Globus pallidus (tissue), 1 donor: ENCODE measurements at regions not wholly inside any gene's neighbourhood (a gene's known extent, or its start where the extent isn't known, plus 50 kb on each side); places are given as distances from the start of the nearest gene placed in this dataset.
"Not testable (repeated sequence)": the region's sequence is repeated elsewhere in the genome, so short reads cannot be mapped to it uniquely, and the experiment has no call there.

Source experiments
- DNase-seq: peaks from one replicate; pipeline ENCODE4 v3.0.0-alpha.2; 2015; ENCODE audit warnings: low spot score

DNA sequence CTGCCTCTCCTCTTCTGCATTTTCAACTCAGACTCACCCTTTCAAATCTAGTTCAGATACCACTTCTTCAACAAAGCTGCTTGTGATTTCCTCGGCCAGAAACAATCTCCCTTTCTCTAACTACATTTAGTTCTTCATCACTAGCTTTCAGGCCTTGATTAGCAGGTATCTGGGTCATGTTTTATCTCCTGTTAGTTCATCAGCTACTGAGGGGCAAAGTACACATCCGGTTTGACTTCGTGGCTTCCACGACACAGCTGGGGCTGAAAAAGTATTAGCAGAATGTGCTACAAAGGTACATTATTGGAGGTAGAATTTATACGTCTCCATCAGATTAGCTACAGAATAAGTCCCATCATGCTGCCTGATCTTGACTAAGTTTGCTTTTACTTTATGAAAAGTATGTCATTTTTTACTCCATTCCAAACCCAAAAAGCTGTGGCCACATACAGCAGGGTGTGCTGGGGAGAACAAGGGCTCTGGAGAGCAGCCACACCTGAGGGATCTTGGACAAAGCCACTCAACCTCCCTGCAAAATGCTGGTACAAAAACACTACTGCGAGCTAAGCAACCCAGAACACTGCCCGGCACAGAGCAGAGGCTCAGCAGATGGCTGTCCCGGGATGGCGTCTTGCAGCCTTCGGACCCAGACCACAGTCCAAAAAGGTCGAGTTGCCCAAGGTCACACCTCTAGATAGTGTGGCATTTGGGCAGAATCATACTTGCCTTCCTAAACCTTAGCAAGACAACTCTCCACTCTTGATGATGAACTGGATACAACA is 120.5 kb upstream of the PRKX start:
- not testable (repeated sequence) for DNase-seq

DNA sequence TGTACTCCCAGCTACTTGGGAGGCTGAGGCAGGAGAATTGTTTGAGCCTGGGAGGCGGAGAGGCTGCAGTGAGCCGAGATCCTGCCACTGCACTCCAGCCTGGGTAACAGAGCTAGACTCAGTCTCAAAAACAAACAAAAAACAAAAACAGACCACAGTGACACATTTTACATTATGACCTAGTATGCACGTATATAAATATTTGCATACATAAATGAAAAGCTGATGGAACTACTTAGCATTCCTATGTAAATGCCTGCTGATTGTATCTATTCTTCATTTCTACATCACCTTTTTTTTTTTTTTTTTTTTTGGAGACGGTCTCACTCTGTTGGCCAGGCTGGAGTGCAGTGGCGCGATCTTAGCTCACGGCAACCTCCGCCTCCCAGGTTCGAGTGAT is 116.6 kb upstream of the PRKX start:
- not testable (repeated sequence) for DNase-seq

DNA sequence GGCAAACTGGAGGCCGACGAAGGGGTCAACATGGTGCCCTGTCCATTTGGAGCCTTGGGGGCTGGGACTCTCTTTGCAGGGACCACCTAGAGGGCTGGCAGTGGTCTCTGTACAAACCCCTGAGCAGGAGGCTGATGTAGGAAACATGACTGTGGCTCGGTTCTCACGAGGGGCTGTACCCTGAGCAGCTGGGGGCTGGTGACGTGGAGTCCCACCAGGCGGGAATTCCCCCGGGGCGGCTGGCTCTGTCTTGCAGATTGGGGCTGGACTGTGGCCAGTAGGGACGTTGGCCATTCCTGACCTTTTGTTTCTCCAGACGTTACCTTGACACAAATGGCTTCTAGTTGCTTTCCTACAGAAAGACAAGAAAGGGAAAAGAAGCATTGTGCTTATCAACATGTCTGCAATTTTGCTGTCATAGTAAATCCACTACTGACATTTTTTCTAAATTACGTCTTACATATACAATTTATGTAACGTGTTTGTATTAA is 115.6 kb upstream of the PRKX start:
- not testable (repeated sequence) for DNase-seq

DNA sequence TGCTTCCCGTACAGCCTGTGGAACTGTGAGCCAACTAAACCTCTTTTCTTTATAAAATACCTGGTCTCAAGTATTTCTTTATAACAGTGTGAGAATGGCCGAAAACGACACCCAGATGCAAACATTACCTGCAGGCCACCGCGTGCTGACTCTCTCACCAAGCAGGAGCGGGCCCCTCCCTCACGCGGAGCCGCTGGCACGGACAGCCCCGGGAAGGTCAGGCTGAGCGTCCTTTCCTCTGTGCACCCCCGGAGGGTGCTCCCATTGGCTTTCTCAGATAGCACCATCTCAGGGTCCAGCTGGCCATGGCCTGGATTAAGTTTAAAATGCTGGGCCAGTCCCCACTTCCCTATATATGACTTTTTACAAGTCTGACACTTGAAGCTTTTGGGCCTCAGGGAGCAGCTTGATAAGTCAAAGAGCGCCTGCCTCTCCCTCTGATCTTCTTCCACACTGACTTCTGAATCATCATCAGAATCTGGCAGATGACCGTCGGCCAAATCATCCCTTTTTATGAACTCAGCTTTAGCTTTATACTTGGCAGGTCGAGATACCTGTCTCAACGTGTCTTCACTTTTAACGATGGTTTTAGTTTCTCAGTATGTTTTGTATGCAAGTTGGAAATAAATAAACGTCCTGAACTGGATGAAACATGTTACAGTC is 115.1 kb upstream of the PRKX start:
- not testable (repeated sequence) for DNase-seq

DNA sequence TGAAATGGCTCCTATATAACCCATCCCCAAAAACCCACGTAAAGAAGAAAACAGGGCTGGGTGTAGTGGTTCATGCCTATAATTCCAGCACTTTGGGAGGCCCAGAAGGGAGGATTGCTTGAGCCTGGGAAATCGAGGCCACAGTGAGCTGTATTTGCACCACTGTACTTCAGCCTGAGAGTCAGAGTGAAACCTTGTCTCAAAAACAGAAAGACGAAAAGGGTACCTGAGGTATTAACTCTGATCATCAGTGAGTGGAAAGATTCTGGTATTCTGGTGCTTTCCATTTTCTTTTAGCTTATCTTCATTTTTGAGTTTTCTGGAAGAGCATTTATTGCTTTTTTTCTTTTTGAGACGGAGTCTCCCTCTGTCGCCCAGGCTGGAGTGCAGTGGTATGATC is 110.6 kb upstream of the PRKX start:
- DNase-seq: not testable (repeated sequence)

DNA sequence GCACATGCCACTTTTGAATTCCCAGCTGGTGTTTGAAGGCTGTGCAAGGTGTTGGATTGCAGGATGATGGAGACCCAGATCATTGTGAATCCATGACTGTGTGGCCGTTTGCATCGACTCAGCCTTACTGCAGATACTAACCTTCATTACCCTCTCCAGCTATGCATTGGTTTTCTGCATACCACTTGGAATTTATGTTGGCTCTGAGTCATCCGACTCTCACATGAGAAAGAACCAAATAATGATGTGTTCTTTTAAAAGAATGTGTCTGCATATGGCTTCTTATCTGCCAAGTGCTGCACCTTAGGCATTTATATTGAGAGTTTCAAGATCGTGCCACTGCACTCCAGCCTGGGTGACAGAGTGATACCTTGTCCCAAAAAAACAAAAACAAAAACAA is 106.7 kb upstream of the PRKX start:
- DNase-seq: no peak

DNA sequence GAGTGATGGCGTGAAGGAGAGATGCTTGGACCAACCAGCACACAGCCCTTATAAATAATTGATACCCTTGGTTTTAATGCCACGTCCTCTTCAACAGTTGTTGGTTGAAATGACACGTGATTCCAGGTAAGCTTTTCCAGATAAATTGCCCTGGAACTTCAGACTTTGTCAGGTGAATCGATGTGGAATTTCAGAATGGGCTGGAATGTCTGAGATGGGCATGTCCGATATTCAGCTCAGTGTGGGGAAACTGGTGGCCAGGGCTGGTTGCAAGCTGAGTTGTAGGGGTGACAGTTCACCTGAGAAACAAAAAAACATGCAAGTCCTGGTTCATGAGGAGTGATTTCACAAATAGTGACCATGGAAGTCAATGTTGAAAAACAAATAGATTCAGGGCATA is 104.0 kb upstream of the PRKX start:
- not testable (repeated sequence) for DNase-seq

DNA sequence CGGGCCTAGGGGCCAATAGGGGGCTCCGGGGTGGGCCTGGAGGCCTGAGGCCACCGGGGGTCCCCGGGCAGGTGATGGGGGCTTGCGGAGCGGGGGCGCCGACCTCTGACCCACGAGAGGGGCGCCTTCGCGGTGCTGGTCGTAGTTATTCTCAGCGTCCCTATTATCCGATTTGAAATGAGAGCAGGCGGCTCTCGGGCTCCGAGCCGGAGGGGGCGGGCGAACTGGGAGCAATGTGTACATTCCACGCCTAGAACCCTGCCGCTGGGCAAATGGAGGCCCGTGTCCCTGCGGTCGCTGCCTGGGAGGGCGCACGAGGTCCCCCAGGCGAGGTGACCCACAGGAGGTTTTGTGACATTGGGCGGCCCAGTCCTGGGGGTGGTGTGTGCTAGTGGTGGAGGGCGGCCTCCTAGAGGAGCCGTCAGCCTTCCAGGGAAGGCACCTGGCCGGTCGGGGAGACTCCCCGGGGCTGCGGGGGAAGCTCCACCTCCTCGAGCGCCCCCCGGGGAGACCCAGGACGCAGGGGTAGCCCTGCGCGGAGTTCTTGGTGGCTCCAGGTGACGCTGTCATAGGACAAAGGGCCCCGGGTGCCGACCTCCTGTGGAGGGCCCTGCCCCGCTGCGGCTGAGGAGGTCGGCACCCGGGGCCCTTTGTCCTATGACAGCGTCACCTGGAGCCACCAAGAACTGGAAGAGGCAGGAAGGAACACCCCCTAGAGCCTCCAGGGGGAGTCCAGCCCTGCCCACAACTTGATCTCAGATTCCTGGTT is 102.6 kb upstream of the PRKX start:
- DNase-seq: no peak

DNA sequence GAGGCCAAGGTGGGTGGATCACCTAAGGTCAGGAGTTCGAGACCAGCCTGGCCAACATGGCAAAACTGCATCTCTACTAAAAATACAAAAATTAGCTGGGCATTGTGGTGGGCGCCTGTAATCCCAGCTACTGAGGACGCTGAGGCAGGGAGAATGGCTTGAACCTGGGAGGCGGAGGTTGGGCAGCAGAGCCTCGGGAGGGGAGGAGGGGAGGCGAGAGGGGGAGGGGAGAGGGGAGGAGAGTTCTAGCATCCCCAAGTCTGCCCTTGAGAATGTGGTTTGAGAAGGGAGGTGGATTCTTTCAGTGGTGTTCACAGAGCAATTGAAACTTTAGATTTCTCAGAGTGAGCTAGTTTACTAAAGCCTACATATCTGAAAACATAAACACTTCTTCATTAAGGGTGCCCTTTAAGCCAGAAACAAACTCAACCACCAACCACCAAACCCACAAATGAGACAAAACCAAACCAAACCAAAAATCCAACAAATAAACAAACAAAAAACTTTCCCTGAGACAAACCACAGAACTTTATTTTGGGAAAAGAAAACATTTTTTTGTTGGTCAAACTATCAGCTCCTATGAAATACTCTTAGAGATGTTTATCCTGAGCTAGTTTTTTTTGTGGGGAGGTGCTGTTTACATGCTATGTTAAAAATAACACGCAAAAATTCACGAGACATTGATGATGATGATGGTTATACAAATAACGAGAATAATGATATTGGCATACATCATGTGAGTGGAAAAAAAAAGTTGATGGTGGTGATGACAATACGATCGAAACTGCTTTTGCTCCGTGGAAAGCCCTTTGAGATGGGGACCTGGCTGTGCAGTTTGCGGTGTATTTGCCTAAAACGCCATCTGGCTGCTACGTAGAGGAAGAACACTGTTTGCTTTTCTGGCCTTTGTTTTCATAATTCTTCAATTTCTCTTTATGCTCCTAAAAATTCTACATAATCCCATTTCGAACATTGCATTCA is 98.2 kb upstream of the PRKX start:
- DNase-seq: peak; percentile 47

DNA sequence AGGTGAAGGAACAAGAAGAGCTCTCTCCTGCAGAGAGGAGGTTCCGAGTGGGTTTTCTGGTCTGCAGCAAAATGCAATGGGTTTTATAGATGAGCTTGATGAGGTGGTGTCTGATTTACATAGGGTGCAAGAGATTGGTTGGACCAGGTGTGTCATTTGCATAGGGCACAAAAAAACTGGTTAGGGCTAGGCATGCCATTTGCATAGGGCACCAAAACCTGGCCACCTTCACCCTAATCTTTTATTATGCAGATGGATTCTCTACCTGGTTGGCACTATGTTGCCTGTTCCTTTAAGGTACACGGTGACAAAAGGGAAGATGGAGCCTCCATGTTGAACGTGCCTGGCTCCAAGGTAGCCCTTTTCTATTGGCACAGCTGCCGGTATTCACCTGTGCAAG is 94.5 kb upstream of the PRKX start:
- DNase-seq: no peak

DNA sequence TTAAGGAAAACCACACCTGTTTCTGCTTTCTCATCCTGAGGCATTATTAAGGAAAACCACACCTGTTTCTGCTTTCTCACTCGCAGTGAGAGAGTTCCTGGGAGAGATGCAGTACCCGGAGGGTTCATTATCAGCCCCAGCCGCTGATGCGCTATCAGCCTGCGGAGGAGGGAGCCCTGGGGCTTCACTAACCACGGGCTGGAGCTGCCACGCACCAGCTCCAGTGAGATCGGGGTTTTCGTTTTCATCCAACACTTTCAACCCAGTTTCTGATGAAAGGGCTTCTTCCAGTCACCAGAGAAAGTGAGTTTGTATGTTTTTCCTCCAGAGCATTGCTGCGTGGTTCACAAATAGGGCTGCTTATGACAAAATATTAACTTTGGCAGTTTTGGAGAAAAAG is 93.2 kb upstream of the PRKX start:
- no peak for DNase-seq

DNA sequence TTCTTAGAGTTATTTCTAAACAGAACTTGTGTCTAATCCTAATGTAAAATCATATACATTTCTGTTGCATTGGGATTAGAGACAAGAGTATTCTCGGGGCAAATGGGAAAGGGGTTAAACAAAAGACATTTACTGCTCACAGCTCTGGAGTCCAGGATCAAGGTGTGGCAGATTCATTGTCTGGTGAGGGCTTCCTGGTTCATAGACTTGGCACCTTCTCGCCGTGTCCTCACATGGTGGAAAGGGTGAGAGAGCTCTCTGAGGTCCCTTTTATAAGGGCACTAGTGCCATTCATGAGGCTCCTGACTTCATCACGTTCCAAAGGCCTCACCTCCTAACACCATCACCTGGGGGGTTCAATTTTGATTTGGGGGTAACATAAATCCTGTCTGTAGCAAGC is 90.3 kb upstream of the PRKX start:
- DNase-seq: no peak

DNA sequence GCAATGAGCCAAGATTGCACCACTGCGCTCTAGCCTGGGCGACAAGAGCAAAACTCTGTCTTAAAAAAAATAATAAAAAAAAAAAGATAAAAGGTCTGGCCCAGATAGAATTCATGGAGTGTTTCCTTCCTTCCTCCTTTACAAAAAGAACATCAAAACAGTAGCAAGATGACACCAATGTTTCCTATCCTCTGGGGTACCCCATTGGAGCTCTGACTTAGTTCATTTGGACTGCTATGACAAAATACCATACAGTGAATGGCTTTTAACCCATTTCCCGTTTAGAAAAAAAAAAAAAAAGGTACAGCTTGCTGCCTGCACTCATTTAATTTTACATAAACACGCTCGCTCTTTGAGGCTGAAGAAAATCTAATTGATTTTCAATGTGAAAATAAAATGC is 89.9 kb upstream of the PRKX start:
- no peak for DNase-seq

DNA sequence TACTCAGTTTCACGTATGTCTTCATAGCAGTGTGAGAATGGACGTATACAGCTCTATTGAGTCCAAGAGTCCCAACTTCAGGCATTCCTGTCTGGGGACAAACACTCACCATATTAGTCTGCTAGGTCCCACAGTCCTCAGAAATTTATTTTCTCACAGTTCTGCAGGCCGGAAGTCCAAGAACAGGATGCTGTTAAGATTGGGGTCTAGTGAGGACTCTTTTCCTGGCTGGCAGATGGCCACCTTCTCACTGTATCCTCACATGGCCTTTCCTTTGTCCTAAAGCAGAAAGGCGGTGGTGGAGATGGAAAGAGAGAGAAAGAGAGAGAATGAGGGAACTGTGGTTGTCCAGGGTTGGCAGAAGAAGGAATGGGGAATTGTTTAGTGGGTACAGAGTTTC is 82.0 kb upstream of the PRKX start:
- DNase-seq: not testable (repeated sequence)

DNA sequence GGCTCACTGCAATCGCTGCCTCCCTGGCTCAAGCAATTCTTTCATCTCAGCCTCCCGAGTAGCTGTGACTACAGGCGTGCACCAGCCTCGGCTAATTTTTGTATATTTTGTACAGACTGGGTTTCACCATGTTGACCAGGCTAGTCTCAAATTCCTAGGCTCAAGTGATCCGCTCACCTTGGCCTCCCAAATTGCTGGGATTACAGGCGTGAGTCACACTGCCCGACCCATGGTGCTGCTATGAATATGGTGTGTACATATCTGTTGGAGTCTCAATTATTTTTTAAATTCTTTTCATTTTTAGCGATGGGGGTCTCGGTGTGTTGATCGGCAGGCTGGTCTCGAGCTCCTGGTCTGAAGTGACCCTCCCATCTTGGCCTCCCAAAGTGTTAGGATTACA is 78.0 kb upstream of the PRKX start:
- no peak for DNase-seq

DNA sequence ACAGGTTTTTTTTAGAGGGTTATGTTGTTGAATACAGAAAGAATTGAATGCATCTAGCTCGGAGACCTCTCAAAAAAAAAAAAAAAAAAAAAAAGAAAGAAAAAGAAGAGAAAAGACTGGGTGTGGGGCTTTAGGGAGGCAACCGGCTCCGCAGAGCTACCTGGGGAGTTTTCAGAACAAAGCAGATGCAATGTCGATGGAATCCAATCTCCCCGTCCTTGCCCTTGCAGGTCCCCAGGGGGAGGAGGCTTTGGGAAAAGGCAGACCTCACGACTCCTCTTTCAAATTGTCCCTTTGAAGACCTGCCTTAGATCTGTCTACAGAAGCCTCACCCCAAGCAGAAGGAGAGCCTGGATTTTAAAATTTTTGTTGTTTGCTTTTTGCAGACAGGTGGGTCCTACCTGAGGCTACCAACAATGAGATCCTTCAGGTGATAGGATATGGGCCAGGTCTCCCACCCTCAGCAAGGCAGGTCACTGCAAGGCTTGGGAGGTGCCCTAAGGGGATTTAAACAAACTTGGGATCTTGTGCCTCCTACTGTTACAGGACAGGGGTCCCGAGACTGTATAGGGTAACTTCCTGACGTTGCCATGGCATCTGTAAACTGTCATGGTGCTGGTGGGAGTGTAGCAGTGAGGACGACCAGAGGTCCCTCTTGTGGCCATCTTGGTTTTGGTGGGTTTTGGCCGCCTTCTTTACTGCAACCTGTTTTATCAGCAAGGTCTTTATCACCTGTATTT is 75.2 kb upstream of the PRKX start:
- DNase-seq: no peak

DNA sequence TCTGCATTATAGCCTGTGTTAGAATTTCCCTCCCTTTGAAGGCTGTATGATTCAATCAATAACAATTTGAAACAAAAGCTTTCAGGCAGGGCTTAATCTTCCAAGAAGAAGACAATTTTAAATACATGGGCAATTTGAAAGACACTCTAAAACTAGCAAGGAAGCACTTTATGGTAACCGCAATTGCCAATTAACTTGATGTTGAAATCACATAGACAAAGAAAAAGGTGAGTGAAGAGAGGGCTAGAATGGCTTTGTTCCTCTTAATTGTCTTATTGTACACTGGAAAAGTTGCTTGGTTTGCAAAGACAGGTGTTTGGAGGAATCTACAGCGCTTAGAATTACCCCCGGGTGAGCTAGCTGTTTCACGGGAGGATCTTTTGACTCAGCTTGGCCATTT is 74.4 kb upstream of the PRKX start:
- DNase-seq: no peak

DNA sequence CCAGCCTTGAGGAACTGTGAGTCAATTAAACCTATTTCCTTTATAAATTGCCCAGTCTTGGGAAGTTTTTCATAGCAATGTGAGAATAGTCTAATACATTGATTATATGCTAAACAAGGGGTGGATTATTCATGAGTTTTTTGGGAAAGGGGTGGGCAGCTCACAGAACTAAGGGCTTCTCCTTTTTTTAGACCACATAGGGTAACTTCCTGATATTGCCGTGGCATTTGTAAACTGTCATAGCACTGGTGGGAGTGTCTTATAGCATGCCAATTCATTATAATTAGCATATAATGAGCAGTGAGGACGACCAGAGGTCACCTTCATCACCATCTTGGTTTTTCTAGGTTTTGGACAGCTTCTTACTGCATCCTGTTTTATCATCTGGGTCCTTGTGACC is 72.4 kb upstream of the PRKX start:
- DNase-seq: not testable (repeated sequence)

DNA sequence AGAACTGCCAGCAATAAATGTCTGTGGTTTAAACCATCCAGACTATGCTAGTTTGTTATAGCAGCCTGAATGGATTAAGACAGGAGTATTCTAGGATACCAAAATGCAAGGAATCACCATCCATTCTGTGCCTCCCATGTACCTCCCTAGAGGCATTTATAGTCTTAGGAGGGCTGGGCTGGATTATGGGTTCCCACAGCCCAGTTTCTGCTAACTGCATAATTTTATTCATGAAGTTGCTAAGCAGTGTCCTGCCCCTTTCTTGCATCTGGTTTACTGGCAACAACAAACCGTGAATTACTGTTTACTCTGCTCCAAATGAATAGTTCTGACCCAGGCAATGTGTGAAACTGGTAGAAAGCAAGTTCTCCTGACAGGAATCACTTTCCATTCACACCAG is 67.1 kb upstream of the PRKX start:
- DNase-seq: no peak

DNA sequence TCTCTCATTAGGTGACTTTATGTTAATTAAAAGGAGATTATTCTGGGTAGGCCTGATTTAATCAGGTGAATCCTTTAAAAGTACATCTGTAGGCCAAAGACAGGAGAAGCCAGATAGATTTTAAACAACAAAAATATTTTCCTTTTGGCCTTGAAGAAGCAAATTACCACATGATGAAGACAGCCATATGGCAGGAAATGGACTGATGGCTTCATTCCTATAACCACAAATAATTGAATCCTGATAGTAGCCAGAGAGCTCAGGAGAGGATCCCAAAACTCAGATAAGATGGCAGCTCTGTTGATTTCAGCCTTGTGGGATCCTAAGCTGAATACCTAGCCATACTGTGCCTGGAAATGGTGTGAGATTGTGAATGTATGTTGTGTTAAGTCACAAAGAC is 66.1 kb upstream of the PRKX start:
- no peak for DNase-seq

DNA sequence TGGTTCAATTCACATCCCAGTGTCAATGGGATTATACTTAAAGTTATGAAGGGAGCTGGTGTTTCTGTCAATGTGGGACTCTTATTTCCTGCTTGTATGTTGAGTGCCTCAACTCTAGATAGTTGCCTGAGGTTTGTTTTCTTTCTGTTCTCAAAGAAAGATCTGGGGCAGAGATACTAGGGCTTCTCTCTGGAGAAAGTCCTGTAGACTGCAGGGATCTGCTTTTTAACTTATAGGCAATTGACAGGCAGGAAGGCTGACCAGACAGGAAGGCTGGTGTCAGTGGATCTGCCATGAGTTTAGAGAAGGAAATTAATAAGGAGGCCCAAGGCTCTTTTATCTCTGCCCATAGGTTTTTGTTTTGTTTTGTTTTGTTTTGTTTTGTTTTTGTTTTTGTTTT is 64.0 kb upstream of the PRKX start:
- no peak for DNase-seq
